ENCODE measurements at regions not wholly inside any gene's neighbourhood (a gene's known extent, or its start where the extent isn't known, plus 50 kb on each side); places are given as distances from the start of the nearest gene placed in this dataset.

GRCh38 chr7:15854841-15855524 is 168.5 kb upstream of the MEOX2 start:
- TF ChIP-seq CTCF (conservative IDR thresholded peaks at IDR 0.05 in 1 of 2, IDR thresholded peaks at IDR 0.05 in 1 of 2; ENCODE audit: low read depth in 1 of 2, low read length in 2 of 2) = no peak
- no peak for TF ChIP-seq EZH2 (IDR thresholded peaks at IDR 0.05; ENCODE audit: low read length, missing control alignments)
